Activated CD8-positive, alpha-beta memory T cell treated with anti-CD3 and anti-CD28 coated beads, Interleukin-2, amount 50 U/mL, for 48 hours (primary cell): ENCODE measurements at regions not wholly inside any gene's neighbourhood (a gene's known extent, or its start where the extent isn't known, plus 50 kb on each side); places are given as distances from the start of the nearest gene placed in this dataset.
"Not testable (repeated sequence)": the region's sequence is repeated elsewhere in the genome, so short reads cannot be mapped to it uniquely, and the experiment has no call there.

Experiments
- DNase-seq: peaks from one replicate; pipeline ENCODE4 v3.0.0-alpha.2; 2020

DNA sequence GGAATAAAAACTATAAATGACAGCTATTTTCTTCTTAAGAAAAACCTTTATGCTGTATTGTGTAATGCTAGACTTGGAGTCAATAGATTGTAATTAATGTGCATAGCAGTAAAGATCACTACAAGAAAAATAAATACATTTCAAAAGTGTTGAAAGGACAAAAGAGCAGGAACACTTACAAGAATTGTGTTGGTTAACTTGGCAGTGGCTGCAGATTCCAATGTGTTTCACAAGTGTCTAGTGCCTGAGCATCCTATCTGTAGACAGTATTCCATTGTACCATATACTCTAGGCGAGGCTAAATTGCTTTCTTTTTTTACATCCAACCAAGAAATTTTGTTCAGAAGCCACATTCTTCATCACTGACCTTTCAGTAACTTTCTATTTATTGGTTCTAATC lies 924.1 kb downstream of the EPHA7 start:
- DNase-seq, result no peak

GRCh38 chr6:92485487-92485886 lies 933.9 kb downstream of the EPHA7 start:
- DNase-seq, result no peak

GRCh38 chr6:92479831-92480230 lies 939.5 kb downstream of the EPHA7 start:
- no peak for DNase-seq

DNA sequence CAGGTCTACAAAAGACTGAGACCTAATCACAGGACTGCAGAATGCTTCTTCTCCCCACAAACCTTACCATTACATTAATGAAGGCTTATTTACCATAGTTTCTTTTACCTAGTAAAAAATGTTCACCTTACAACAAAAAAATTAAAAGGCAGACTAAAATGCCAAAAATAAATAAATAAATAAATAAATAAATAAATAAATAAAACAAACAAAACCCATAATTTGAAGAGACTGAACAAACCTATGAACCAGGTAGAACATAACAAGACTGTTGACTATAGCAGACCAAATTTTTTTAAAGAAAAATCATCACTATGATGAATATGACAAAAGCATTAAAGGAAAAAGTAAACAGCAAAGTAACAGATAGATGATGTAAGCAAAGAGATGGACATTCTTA lies 946.3 kb downstream of the EPHA7 start:
- DNase-seq, result no peak

DNA sequence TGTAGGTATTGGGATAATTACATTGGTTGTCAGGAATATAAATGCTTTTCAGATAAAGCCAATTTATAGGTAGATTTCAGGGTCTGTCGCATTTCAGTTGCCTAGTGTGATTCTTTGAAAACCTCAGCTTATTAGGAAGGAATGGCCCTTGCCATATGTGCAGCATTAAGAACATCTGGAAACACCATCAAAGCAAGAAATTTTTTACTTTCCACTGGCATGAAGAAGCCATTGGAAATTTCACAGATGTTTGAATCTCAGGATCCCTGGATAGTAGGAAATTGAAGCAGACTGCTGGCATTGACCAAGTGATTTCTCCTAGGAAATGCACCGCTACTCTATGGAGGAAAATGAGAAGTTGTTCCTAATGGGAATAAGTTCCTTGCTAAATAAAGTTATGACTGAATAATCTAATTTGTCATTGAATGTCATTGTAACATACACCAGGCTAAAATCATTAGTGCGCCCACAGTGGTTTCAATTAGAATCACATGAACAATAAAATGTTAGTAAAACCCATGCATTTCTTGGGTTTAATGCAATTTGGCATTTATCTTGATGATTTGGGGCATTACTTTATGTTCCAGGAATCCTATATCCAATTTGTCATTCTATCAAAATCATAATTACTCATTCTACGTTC lies 950.1 kb downstream of the EPHA7 start:
- DNase-seq, result no peak

GRCh38 chr6:92468066-92468465 lies 951.3 kb downstream of the EPHA7 start:
- DNase-seq, result no peak

- DNase-seq, result no peak
Observed at GRCh38 chr6:92460133-92460532, 959.2 kb downstream of the EPHA7 start.

DNA sequence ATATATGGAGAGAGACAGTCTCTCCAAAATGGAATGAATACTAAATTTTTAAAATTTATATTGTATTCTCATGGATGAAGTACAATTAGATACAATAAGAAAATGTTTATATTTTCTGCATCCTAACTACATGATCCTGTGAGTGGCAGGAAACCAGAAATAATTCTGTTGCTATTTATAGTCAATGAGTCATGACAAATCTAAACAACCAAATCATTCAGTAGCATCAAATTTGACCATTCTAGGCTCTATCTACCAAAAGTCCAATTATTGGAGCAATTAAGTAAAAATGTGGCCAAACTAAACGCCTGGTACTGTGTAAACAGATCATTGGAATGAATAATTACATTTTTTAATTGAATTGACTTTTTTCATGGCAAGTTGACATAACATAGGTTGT lies 959.8 kb downstream of the EPHA7 start:
- DNase-seq, result no peak

GRCh38 chr6:92446052-92446451 lies 973.3 kb downstream of the EPHA7 start:
- no peak for DNase-seq

DNA sequence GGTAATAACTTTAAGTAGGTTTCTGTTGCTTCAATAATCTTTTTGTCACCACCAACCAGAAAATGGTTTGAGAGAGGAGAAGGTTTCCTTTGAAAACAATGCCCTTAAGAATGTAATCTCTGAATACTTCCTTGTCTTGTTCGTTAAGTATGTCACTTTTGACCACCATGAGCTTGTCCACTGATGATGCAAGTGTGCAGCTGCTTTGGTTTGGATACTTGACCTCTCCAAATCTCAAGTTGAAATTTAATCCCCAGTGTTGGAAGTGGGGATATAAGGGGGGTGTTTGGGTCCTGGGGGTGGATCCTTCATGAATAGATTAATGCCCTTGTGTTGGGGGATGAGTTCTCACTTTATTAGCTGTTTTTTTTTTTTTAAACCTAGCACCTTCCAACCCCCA lies 985.4 kb downstream of the EPHA7 start:
- DNase-seq, result no peak

DNA sequence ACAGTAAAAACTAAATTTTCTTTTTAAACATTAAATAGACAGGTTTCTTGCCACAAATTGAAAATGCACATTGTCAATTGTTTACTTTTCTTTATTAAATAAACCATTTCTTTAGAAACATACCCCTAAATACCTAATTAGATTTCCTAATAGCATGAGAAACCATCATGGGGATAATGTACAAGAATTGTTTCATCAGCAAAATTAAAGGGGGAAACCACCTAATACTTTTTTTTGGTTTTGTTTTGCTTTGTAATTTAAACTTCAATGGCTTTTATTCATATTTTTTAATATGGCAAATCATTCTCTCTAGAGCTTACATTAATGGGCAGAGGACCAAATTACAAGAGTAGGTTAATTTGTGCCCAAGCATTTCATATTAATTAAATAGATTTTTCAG lies 987.9 kb downstream of the EPHA7 start:
- DNase-seq, result no peak

- DNase-seq, result no peak
Observed at GRCh38 chr6:92428448-92428847, 990.9 kb downstream of the EPHA7 start.

DNA sequence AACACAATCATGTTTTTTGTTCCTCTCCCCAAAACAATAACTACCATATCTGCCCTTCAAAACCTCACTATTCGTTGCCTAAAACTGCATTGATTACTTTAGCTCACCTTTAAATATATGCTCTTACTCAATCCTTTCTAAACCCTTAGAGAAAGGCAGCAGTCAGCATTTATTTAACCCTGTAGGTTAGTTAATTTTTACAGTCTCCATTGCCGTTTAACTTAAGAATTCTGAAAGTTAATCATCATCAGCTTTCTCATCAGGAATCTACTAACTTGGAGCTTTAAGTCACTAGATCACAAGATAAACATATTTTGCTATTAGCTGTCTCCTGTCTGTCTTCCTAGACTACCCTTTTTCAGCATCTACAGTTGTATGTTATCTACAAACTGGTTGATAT lies 991.9 kb downstream of the EPHA7 start:
- DNase-seq, result no peak

GRCh38 chr6:92415656-92416055 lies 1003.7 kb downstream of the EPHA7 start:
- no peak for DNase-seq

- no peak for DNase-seq
Observed at GRCh38 chr6:92408350-92408749, 1011.0 kb downstream of the EPHA7 start.

- DNase-seq, result no peak
Observed at GRCh38 chr6:92404281-92404680, 1015.1 kb downstream of the EPHA7 start.

DNA sequence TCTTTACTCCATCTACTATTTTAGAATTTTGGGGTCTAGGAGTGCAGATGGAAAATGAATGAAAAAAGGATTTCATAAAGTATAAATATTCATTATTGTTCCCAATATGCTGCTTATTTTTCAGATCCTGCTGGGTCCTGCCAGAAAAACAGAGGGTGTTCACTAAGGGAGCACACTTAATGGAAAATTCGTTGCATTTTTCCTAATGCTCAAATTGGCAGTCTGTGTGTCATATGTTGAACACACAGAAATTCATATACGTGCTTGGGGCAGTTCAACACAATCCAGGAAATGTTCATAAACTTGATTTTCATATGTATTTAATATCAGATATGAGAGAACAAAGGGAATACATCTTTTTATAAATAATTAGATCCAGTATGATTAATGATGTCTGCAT lies 1019.4 kb downstream of the EPHA7 start:
- no peak for DNase-seq

GRCh38 chr6:92388706-92389105 lies 1030.7 kb downstream of the EPHA7 start:
- DNase-seq, result not testable (repeated sequence)

DNA sequence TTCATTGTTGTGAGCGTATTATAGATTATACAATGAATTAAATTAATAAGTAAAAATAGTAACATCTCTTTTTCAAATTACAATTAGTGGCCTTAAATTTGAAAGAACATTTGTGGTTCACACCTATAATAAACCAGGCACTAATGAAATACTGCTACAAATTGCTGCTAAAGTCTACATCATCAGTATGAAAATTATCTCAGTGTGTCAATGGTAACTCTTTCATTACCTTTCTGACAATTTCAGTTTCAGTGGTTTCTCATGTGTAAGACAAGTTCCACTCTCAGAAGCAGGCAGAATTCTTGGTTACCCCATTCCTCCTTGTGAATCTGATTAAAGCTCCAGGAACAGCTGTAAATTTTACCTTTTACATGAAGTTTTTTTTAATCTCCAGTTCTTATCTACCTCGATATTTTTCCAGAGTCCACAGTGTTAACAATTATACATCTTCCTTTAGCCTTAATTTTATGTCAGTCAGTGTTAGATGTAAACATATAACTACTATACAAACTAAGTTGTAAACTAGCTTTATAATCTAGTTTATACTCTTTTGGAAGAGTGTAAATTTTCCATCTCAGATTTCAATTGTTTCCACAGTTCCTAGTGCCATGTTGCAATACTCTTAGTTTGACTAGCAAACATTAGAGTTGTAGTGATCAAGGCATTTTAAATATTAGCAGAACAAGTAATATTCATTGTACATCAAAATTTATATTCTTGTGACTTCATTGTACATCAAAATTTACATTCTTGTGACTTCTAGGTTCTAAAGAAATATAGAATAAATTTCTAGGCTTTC lies 1038.4 kb downstream of the EPHA7 start:
- DNase-seq, result no peak

DNA sequence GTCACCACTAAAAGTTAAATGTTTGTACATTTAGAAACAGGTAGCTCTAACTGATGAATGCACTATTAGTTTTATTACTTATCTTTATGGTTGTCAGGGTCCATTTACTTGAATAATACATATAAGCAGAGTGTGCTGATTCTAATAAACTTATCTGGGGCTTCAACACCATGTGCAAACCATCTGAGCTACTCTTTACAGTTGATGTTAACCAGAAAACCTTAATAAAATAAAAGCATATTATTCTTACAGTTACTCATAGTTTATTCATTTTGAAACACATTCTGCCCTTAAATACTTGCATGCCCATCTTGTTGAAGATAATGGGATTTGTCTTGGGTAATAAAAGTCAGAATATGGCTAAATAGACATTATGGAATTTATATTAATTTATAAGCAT lies 1042.2 kb downstream of the EPHA7 start:
- DNase-seq, result no peak

GRCh38 chr6:92376691-92377090 lies 1042.7 kb downstream of the EPHA7 start:
- DNase-seq, result no peak

GRCh38 chr6:92371211-92372208 lies 1047.8 kb downstream of the EPHA7 start:
- no peak for DNase-seq

- no peak for DNase-seq
Observed at GRCh38 chr6:92369309-92369708, 1050.0 kb downstream of the EPHA7 start.
